ENCODE measurements at regions not wholly inside any gene's neighbourhood (a gene's known extent, or its start where the extent isn't known, plus 50 kb on each side); places are given as distances from the start of the nearest gene placed in this dataset.

DNA sequence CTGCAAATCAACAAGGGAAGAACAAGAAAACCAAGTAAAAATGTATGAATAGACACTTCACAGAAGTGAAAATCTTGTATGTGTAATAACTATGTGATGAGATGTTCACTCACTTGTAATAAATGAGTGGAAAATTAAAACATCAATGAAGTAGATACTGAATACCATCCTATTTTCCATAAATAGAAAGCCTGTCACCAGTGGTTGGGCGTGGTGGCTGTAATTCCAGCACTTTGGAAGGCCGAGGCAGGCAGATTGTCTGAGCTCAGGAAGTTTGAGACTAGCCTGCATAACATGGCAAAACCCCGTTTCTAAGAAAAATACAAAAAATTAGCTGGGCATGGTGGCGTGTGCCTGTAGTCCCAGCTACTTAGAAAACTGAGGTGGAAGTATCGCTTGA is 53.5 kb upstream of the SOD3 start:
- Histone ChIP-seq H3K4ac (ENCODE audit: low read length) (no peak overlapping the region), H3K18ac (ENCODE audit: low read length) (no peak overlapping the region), H3K9me3 (replicated peaks in 1 of 2; ENCODE audit: control insufficient read depth in 2 of 2, insufficient read depth in 1 of 2, low read depth in 1 of 2, low read length in 2 of 2) (peaks cover 2 to 5% of the 10 kb centered on the region in 2 donors), H2BK15ac (ENCODE audit: low read length) (no peak overlapping the region), H3K27me3 (ENCODE audit: control insufficient read depth in 3 of 3, insufficient read depth in 3 of 3, low read depth in 1 of 3, low read length in 3 of 3) (no peaks in the 10 kb centered on the region), H3K9ac (ENCODE audit: low read depth, low read length, poor library complexity) (no peak overlapping the region), H2AK5ac (ENCODE audit: low read depth, low read length) (no peak overlapping the region), H4K91ac (ENCODE audit: low read depth, low read length, poor library complexity) (no peak overlapping the region), H3K23ac (ENCODE audit: low read depth, low read length, poor library complexity) (no peak overlapping the region), H2BK12ac (ENCODE audit: low read length) (no peak overlapping the region), H4K8ac (ENCODE audit: low read depth, low read length) (no peak overlapping the region), H2BK5ac (ENCODE audit: low read length) (no peak overlapping the region), H2BK120ac (ENCODE audit: low read depth, low read length) (no peak overlapping the region), H3K4me2 (ENCODE audit: insufficient read depth, low read length, poor library complexity, severe bottlenecking) (no peak overlapping the region), H3K27ac (replicated peaks; ENCODE audit: low read length) (no peak overlapping the region), H2AFZ (ENCODE audit: low read length) (no peak overlapping the region), H3K4me1 (ENCODE audit: control insufficient read depth in 2 of 2, insufficient read depth in 1 of 2, low read depth in 1 of 2, low read length in 2 of 2) (peaks cover 0 to 11% of the 10 kb centered on the region in 2 donors), H3K79me1 (ENCODE audit: low read depth, low read length) (no peaks in the 10 kb centered on the region), H3K36me3 (replicated peaks in 1 of 2; ENCODE audit: control insufficient read depth in 2 of 2, insufficient read depth in 2 of 2, low read length in 2 of 2) (no peaks in the 10 kb centered on the region), H3K4me3 (ENCODE audit: low read length in 2 of 2) (no peak overlapping the region), H3K14ac (ENCODE audit: low read length) (no peak overlapping the region)
- WGBS, 2 donors (ENCODE audit: extremely low coverage in 2 of 2, insufficient read length in 2 of 2, insufficient replicate concordance in 1 of 2) = no CpG with 5 or more reads among the region's 5 CpGs
- no peak for DNase-seq (ENCODE audit: low spot score)

DNA sequence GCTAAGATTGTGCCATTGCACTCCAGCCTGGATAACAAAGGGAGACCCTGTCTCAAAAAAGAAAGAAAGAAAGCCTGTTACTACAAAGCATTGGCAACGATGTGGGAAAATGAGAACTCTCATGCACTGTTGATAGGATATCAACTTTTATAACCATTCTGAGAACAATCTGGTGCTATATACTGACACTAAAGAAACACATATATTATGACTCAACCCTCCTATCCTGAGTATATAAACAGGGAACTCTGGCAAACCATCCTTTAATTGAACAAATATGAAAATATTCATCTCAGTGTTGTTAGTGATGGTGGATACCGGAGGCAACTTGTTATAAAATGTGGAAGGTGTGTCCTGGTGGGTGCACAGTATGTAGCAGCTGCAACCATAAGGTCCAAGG is 53.0 kb upstream of the SOD3 start:
- Histone ChIP-seq H3K23ac (ENCODE audit: low read depth, low read length, poor library complexity) (no peak overlapping the region), H4K91ac (ENCODE audit: low read depth, low read length, poor library complexity) (no peak overlapping the region), H3K18ac (ENCODE audit: low read length) (no peak overlapping the region), H3K14ac (ENCODE audit: low read length) (no peak overlapping the region), H2BK120ac (ENCODE audit: low read depth, low read length) (no peak overlapping the region), H2AK5ac (ENCODE audit: low read depth, low read length) (no peak overlapping the region), H2AFZ (ENCODE audit: low read length) (no peak overlapping the region), H3K27ac (replicated peaks; ENCODE audit: low read length) (no peak overlapping the region), H3K9me3 (replicated peaks in 1 of 2; ENCODE audit: control insufficient read depth in 2 of 2, insufficient read depth in 1 of 2, low read depth in 1 of 2, low read length in 2 of 2) (peaks cover 2 to 5% of the 10 kb centered on the region in 2 donors), H3K9ac (ENCODE audit: low read depth, low read length, poor library complexity) (no peak overlapping the region), H4K8ac (ENCODE audit: low read depth, low read length) (no peak overlapping the region), H3K4me1 (ENCODE audit: control insufficient read depth in 2 of 2, insufficient read depth in 1 of 2, low read depth in 1 of 2, low read length in 2 of 2) (peaks cover 0 to 11% of the 10 kb centered on the region in 2 donors), H3K4me3 (ENCODE audit: low read length in 2 of 2) (no peak overlapping the region), H2BK12ac (ENCODE audit: low read length) (no peak overlapping the region), H3K79me1 (ENCODE audit: low read depth, low read length) (no peaks in the 10 kb centered on the region), H2BK5ac (ENCODE audit: low read length) (no peak overlapping the region), H3K36me3 (replicated peaks in 1 of 2; ENCODE audit: control insufficient read depth in 2 of 2, insufficient read depth in 2 of 2, low read length in 2 of 2) (no peaks in the 10 kb centered on the region), H2BK15ac (ENCODE audit: low read length) (no peak overlapping the region), H3K4ac (ENCODE audit: low read length) (no peak overlapping the region), H3K4me2 (ENCODE audit: insufficient read depth, low read length, poor library complexity, severe bottlenecking) (no peak overlapping the region), H3K27me3 (ENCODE audit: control insufficient read depth in 3 of 3, insufficient read depth in 3 of 3, low read depth in 1 of 3, low read length in 3 of 3) (no peaks in the 10 kb centered on the region)
- no peak for DNase-seq (ENCODE audit: low spot score)
- WGBS, 2 donors (ENCODE audit: extremely low coverage in 2 of 2, insufficient read length in 2 of 2, insufficient replicate concordance in 1 of 2) = no CpG with 5 or more reads among the region's 2 CpGs

DNA sequence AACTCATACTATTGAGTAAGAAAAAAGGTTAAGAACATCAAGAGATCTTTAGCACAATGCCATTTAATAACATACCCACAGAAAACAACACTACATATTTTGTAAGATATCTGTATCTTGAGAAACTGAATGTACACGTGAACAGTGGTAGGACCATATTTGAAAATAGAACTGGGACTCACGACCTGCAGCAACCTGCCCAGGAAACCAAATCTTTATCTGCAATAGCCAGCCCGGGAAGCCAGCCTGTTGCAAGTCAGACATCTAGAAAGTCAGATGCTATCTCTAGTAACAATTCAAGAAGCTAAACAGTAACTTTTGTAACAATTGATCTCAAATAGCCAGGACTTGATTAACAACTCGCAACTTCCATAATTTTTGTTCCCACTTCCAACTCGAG is 52.6 kb upstream of the SOD3 start:
- Histone ChIP-seq H3K4me2 (ENCODE audit: insufficient read depth, low read length, poor library complexity, severe bottlenecking) (no peak overlapping the region), H3K4me1 (ENCODE audit: control insufficient read depth in 2 of 2, insufficient read depth in 1 of 2, low read depth in 1 of 2, low read length in 2 of 2) (peaks cover 0 to 11% of the 10 kb centered on the region in 2 donors), H3K18ac (ENCODE audit: low read length) (no peak overlapping the region), H2AFZ (ENCODE audit: low read length) (no peak overlapping the region), H3K4me3 (ENCODE audit: low read length in 2 of 2) (no peak overlapping the region), H3K23ac (ENCODE audit: low read depth, low read length, poor library complexity) (no peak overlapping the region), H3K4ac (ENCODE audit: low read length) (no peak overlapping the region), H4K8ac (ENCODE audit: low read depth, low read length) (no peak overlapping the region), H3K27me3 (ENCODE audit: control insufficient read depth in 3 of 3, insufficient read depth in 3 of 3, low read depth in 1 of 3, low read length in 3 of 3) (no peaks in the 10 kb centered on the region), H2BK5ac (ENCODE audit: low read length) (no peak overlapping the region), H2BK15ac (ENCODE audit: low read length) (no peak overlapping the region), H4K91ac (ENCODE audit: low read depth, low read length, poor library complexity) (no peak overlapping the region), H3K14ac (ENCODE audit: low read length) (no peak overlapping the region), H2BK120ac (ENCODE audit: low read depth, low read length) (no peak overlapping the region), H2BK12ac (ENCODE audit: low read length) (no peak overlapping the region), H3K36me3 (replicated peaks in 1 of 2; ENCODE audit: control insufficient read depth in 2 of 2, insufficient read depth in 2 of 2, low read length in 2 of 2) (no peaks in the 10 kb centered on the region), H2AK5ac (ENCODE audit: low read depth, low read length) (no peak overlapping the region), H3K79me1 (ENCODE audit: low read depth, low read length) (no peaks in the 10 kb centered on the region), H3K9me3 (replicated peaks in 1 of 2; ENCODE audit: control insufficient read depth in 2 of 2, insufficient read depth in 1 of 2, low read depth in 1 of 2, low read length in 2 of 2) (peaks cover 0 to 5% of the 10 kb centered on the region in 2 donors), H3K27ac (replicated peaks; ENCODE audit: low read length) (no peak overlapping the region), H3K9ac (ENCODE audit: low read depth, low read length, poor library complexity) (no peak overlapping the region)
- DNase-seq (ENCODE audit: low spot score) = no peak
- WGBS, 2 donors (ENCODE audit: extremely low coverage in 2 of 2, insufficient read length in 2 of 2, insufficient replicate concordance in 1 of 2) = no CpG with 5 or more reads among the region's 5 CpGs

DNA sequence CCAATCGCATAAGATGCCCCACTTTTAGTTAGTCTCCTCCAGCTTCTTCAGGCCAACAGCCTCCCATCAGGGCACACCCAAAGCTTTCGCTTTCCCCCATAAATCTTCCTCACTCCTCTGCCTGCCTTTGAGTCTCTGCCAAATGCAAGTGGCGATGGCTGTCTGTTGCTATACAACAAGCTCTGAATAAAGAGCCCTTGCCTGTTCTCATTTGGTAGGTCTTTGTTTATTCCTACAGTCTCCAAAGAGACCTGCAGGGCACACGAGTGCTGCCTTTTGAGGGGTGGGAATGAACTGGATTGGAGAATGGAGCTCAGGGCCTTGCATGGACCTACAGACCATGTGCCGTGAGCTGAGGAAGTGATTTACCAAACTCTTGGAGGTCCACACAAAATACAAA is 52.2 kb upstream of the SOD3 start:
- Histone ChIP-seq H2BK12ac (ENCODE audit: low read length) (peak overlapping the region; percentile 30), H2BK120ac (ENCODE audit: low read depth, low read length) (no peak overlapping the region), H2BK15ac (ENCODE audit: low read length) (no peak overlapping the region), H3K79me1 (ENCODE audit: low read depth, low read length) (no peaks in the 10 kb centered on the region), H2AFZ (ENCODE audit: low read length) (no peak overlapping the region), H4K91ac (ENCODE audit: low read depth, low read length, poor library complexity) (no peak overlapping the region), H3K4me3 (ENCODE audit: low read length in 2 of 2) (no peak overlapping the region), H4K8ac (ENCODE audit: low read depth, low read length) (no peak overlapping the region), H3K18ac (ENCODE audit: low read length) (peak overlapping the region; percentile 52), H3K4ac (ENCODE audit: low read length) (no peak overlapping the region), H3K9me3 (replicated peaks in 1 of 2; ENCODE audit: control insufficient read depth in 2 of 2, insufficient read depth in 1 of 2, low read depth in 1 of 2, low read length in 2 of 2) (peaks cover 0 to under 1% of the 10 kb centered on the region in 2 donors), H3K9ac (ENCODE audit: low read depth, low read length, poor library complexity) (no peak overlapping the region), H2BK5ac (ENCODE audit: low read length) (no peak overlapping the region), H3K14ac (ENCODE audit: low read length) (no peak overlapping the region), H3K27me3 (ENCODE audit: control insufficient read depth in 3 of 3, insufficient read depth in 3 of 3, low read depth in 1 of 3, low read length in 3 of 3) (no peaks in the 10 kb centered on the region), H3K36me3 (replicated peaks in 1 of 2; ENCODE audit: control insufficient read depth in 2 of 2, insufficient read depth in 2 of 2, low read length in 2 of 2) (no peaks in the 10 kb centered on the region), H2AK5ac (ENCODE audit: low read depth, low read length) (no peak overlapping the region), H3K27ac (replicated peaks; ENCODE audit: low read length) (no peak overlapping the region), H3K4me2 (ENCODE audit: insufficient read depth, low read length, poor library complexity, severe bottlenecking) (no peak overlapping the region), H3K23ac (ENCODE audit: low read depth, low read length, poor library complexity) (no peak overlapping the region), H3K4me1 (ENCODE audit: control insufficient read depth in 2 of 2, insufficient read depth in 1 of 2, low read depth in 1 of 2, low read length in 2 of 2) (peaks cover 0 to 11% of the 10 kb centered on the region in 2 donors)
- WGBS, 2 donors (ENCODE audit: extremely low coverage in 2 of 2, insufficient read length in 2 of 2, insufficient replicate concordance in 1 of 2) = no CpG with 5 or more reads among the region's 5 CpGs
- DNase-seq (ENCODE audit: low spot score) = no peak
